H7 (cell line): ENCODE measurements at regions not wholly inside any gene's neighbourhood (a gene's known extent, or its start where the extent isn't known, plus 50 kb on each side); places are given as distances from the start of the nearest gene placed in this dataset.

Experiments
- DNase-seq: peaks from one replicate; pipeline ENCODE4 v3.0.0; 2012
- H3K27me3 ChIP-seq: 2 replicates; pipeline ENCODE4 v1.6.0; 2011; ENCODE audit warnings: mild to moderate bottlenecking, low read length; ENCODE audit not compliant: control insufficient read depth, insufficient read depth
- H3K36me3 ChIP-seq: replicated peaks from 2 replicates; pipeline ENCODE4 v1.5.1; 2011; ENCODE audit warnings: low read length; ENCODE audit not compliant: control insufficient read depth, insufficient read depth
- H3K4me3 ChIP-seq: 2 replicates; pipeline ENCODE4 v1.5.1; 2011; ENCODE audit warnings: low read depth, mild to moderate bottlenecking, control low read depth, low read length, moderate library complexity; ENCODE audit not compliant: insufficient read depth

GRCh38 chr5:2897276-2897961 is 145.9 kb upstream of the IRX2 start:
- no peaks in the 10 kb centered on the region for H3K36me3 ChIP-seq
- H3K4me3 ChIP-seq: no peak overlapping the region
- DNase-seq: no peak
- no peaks in the 10 kb centered on the region for H3K27me3 ChIP-seq

- no peaks in the 10 kb centered on the region for H3K36me3 ChIP-seq
- no peak for DNase-seq
- H3K27me3 ChIP-seq: no peaks in the 10 kb centered on the region
- no peak overlapping the region for H3K4me3 ChIP-seq
These were observed 145.1 kb upstream of the IRX2 start for GRCh38 chr5:2896371-2897275.

DNA sequence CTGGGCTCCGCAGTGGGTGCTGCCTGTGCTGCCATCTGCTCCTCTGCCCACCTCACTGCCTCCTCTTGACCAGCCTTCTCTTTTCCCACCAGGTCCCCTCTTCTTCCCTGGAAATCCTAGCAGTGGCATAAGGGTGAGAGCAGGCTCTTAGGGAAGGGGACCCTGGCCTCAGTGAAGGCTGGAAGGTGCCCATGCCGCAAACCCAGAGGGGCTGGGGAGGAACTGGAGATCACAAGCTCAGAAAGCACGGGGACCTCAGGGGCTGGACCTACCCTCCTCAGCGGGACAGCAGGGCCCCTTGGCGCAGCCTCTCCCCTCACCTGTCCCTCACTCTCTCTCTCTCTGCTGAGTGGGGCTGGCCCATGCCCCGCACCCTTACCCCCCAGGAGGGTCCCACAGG is 144.4 kb upstream of the IRX2 start:
- no peak overlapping the region for H3K4me3 ChIP-seq
- H3K36me3 ChIP-seq: no peaks in the 10 kb centered on the region
- no peaks in the 10 kb centered on the region for H3K27me3 ChIP-seq
- no peak for DNase-seq

GRCh38 chr5:2895196-2895595 is 143.7 kb upstream of the IRX2 start:
- no peak for DNase-seq
- Histone ChIP-seq H3K27me3 (no peaks in the 10 kb centered on the region), H3K36me3 (no peaks in the 10 kb centered on the region), H3K4me3 (no peak overlapping the region)

- Histone ChIP-seq H3K36me3 (no peaks in the 10 kb centered on the region), H3K27me3 (no peaks in the 10 kb centered on the region), H3K4me3 (no peak overlapping the region)
- no peak for DNase-seq
These were observed 143.3 kb upstream of the IRX2 start for GRCh38 chr5:2894736-2895135.

- no peak for DNase-seq
- H3K36me3 ChIP-seq: no peaks in the 10 kb centered on the region
These were observed 142.8 kb upstream of the IRX2 start for GRCh38 chr5:2894316-2894715.

GRCh38 chr5:2892466-2893000 is 141.1 kb upstream of the IRX2 start:
- no peak overlapping the region for H3K4me3 ChIP-seq
- H3K36me3 ChIP-seq: no peaks in the 10 kb centered on the region
- no peak for DNase-seq
- no peaks in the 10 kb centered on the region for H3K27me3 ChIP-seq

More at GRCh38 chr5:2894316-2894715, 142.8 kb upstream of the IRX2 start:
- H3K4me3 ChIP-seq: no peak overlapping the region
- no peaks in the 10 kb centered on the region for H3K27me3 ChIP-seq

- Histone ChIP-seq H3K4me3 (no peak overlapping the region), H3K27me3 (no peaks in the 10 kb centered on the region), H3K36me3 (no peaks in the 10 kb centered on the region)
- no peak for DNase-seq
These were observed 140.3 kb upstream of the IRX2 start for GRCh38 chr5:2891781-2892180.

DNA sequence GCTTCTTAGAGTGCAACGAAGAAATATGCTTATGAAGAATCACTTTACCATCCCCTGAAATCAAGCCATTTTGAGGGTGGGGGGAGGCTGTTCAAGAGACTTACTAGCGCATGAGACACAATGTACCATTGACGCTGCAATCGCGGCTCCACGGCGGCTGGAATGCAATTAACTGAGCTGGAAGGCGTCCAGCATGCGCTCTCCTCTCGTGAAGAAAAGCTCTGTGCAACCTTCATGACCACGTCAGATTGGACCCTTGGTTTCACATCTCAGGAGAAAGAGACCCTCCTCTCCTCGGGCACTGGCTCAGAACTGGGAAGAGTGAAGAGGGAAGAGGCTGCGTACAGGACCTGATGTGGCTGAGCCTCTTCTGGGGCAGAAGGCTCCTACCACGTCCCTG is 138.5 kb upstream of the IRX2 start:
- Histone ChIP-seq H3K4me3 (no peak overlapping the region), H3K27me3 (no peaks in the 10 kb centered on the region), H3K36me3 (no peaks in the 10 kb centered on the region)
- no peak for DNase-seq

GRCh38 chr5:2888520-2889060 is 137.1 kb upstream of the IRX2 start:
- Histone ChIP-seq H3K4me3 (no peak overlapping the region), H3K36me3 (no peaks in the 10 kb centered on the region), H3K27me3 (no peaks in the 10 kb centered on the region)
- no peak for DNase-seq

- no peak for DNase-seq
- Histone ChIP-seq H3K27me3 (no peaks in the 10 kb centered on the region), H3K36me3 (no peaks in the 10 kb centered on the region), H3K4me3 (no peak overlapping the region)
These were observed 136.2 kb upstream of the IRX2 start for GRCh38 chr5:2887481-2888348.

DNA sequence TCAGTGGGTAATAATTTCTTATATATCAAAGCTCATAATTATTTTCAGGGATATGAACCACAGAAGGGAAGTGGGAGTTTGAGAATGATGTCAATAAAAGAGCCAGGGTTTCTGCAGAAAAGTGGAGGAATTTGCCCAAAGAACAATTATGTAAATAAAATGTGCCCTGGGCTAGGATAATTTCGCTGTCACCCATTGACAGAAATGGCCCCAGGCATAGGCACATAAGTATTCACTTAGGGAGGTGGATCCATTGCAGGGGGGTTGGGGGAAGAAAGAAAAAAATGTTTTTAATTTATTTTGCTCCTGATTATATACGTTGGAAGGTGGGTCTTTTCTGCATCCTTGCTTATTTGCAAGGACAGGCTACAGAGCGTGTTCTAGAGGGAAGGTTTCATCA is 135.1 kb upstream of the IRX2 start:
- Histone ChIP-seq H3K36me3 (no peaks in the 10 kb centered on the region), H3K4me3 (no peak overlapping the region), H3K27me3 (no peaks in the 10 kb centered on the region)
- no peak for DNase-seq

GRCh38 chr5:2883771-2884170 is 132.3 kb upstream of the IRX2 start:
- no peak for DNase-seq
- Histone ChIP-seq H3K36me3 (no peaks in the 10 kb centered on the region), H3K4me3 (no peak overlapping the region), H3K27me3 (no peaks in the 10 kb centered on the region)

GRCh38 chr5:2879701-2880100 is 128.2 kb upstream of the IRX2 start:
- H3K27me3 ChIP-seq: no peaks in the 10 kb centered on the region
- DNase-seq: no peak
- H3K4me3 ChIP-seq: no peak overlapping the region
- H3K36me3 ChIP-seq: no peaks in the 10 kb centered on the region
